NCI-H2107 treated with DMSO at 0.1 percent for 48 hours (cell line): ENCODE measurements at regions not wholly inside any gene's neighbourhood (a gene's known extent, or its start where the extent isn't known, plus 50 kb on each side); places are given as distances from the start of the nearest gene placed in this dataset.
A peak's percentile ranks its signal among the peaks of the same experiment; 100 is the strongest.
"Not testable (repeated sequence)": the region's sequence is repeated elsewhere in the genome, so short reads cannot be mapped to it uniquely, and the experiment has no call there.

Source experiments
- DNase-seq: peaks from one replicate; lab custom pipeline; 2025; ENCODE audit not compliant: unreplicated experiment; lab: John Stamatoyannopoulos, UW

GRCh38 chr11:109668973-109669634 is 247.1 kb downstream of the C11orf87 start:
- no peak for DNase-seq

GRCh38 chr11:109677231-109677630 is 255.2 kb downstream of the C11orf87 start:
- DNase-seq, result no peak

GRCh38 chr11:109677876-109678275 is 255.9 kb downstream of the C11orf87 start:
- DNase-seq, result no peak

DNA sequence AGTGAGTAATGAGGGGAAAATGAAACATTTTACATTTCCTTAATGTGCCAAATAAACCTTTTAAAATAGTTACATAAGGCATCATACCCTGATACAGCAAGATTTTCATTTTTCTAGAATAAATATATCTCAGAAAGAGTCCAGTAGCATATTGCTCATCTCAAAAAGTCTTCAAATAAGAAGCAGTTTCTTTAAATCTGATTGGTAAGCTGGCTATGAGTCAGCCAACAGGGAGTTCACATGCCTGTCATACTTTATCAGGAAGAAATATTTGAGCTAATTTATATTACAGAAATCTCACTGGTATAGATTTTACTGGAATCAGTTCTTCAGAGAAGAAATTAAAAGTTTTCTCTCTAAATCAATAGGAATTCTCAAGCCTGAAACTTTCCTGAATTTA is 258.1 kb downstream of the C11orf87 start:
- DNase-seq, result no peak

- not testable (repeated sequence) for DNase-seq
Observed at GRCh38 chr11:109682788-109683187, 260.8 kb downstream of the C11orf87 start.

DNA sequence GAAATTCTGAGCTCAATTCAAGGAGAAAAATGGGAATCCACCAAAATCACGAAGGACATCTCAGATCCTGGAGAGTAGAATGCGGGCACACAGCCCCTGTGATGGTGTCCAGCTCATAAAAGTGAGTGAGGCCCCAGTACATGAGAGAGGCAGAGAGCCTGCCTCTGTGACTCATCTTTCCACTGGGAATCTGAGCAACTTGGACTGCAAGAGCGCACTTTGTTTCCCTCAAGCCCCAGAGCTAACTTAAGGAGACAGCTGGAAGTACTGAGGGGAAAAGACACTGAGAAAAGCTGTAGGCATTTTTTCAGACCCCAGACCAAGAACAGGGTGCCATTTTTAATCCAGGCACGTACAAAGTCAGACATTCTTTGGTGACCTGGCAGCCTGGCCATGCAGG is 273.7 kb downstream of the C11orf87 start:
- no peak for DNase-seq

GRCh38 chr11:109696191-109696897 is 274.4 kb downstream of the C11orf87 start:
- no peak for DNase-seq

DNA sequence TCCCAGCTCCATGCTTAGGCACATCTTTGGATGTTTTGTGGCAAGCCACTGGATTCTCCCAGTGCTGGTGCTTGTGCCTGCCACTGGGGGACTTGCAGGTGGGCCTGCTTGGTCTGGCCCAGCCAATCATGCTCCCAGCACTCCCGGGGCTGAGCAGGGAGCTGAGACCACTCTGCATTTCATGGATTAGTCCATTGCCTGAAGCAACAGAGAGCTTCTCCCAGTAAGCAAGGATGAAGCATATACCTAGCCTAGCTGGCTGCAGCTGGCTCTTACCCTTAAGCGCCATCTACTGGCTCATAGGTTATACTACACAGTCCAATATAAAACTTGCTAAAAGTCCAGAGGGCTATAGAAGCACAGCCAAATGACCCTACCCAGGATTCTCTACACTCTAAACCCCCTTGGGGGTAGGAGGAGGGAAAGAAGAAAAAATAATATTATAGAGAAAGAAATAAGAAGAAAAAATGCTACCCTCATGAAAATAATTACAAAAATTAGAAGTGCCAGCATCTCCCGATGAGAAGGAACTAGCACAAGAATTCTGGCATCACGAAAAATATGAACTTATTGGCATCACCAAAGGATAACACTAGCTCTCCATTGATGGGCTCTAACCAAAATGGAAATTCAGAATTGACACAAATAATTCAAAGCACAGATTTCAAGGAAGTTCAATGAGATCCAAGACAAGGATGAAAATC is 275.3 kb downstream of the C11orf87 start:
- DNase-seq, result peak; percentile 20

DNA sequence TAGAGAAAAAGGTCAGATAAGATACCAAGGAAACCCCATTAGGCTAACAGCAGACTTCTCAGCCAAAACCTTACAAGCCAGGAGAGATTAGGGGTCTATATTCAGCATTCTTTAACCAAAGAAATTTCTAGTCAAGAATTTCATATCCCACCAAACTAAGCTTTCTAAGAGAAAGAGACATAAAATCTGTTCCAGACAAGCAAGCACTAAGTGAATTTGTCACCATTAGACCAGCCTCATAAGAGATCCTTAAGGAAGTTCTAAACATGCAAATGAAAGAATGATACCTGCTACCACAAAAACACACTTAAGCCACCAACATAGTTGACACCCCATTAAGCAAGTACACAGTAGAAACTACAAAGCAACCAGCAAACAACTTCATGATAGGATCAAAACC is 276.2 kb downstream of the C11orf87 start:
- no peak for DNase-seq

DNA sequence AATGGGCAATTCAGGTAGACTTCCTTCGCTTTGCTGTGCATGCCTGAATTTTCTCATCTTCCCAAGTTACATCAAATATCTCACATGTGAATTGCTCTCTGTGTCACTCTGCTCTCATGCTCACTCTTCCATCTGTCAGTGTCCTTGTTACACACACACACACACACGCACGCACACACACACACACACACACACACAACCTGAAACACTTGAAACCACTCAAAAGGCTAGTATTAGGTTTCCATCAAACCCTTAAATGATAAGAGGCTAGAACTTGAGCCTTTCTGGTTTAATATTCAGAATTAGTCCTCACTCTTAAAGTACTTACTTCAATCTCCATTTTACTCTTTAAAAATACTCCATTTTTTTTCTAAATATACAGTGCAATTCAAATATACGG is 282.4 kb downstream of the C11orf87 start:
- DNase-seq, result peak; percentile 59

GRCh38 chr11:109706945-109707344 is 285.0 kb downstream of the C11orf87 start:
- DNase-seq, result no peak

GRCh38 chr11:109707411-109707810 is 285.4 kb downstream of the C11orf87 start:
- no peak for DNase-seq

- no peak for DNase-seq
Observed at GRCh38 chr11:109708184-109708583, 286.2 kb downstream of the C11orf87 start.

DNA sequence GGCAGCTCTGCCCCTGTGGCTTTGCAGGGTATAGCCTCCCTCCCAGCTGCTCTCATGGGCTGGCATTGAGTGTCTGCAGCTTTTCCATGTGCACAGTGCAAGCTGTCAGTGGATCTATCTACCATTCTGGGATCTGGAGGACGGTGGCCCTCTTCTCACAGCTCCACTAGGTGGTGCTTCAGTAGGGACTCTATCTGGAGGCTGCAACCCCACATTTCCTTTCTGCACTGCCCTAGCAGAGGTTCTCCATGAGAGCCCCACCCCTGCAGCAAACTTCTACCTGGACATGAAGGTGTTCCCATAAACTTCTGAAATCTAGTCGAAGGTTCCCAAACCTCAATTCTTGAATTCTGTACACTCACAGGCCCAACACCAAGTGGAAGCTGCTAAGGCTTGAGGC is 292.5 kb downstream of the C11orf87 start:
- DNase-seq, result not testable (repeated sequence)

GRCh38 chr11:109715424-109715823 is 293.4 kb downstream of the C11orf87 start:
- not testable (repeated sequence) for DNase-seq

GRCh38 chr11:109726061-109726460 is 304.1 kb downstream of the C11orf87 start:
- no peak for DNase-seq

- no peak for DNase-seq
Observed at GRCh38 chr11:109728056-109728455, 306.1 kb downstream of the C11orf87 start.

GRCh38 chr11:109729761-109730160 is 307.8 kb downstream of the C11orf87 start:
- peak; percentile 62 for DNase-seq

GRCh38 chr11:109730669-109731068 is 308.7 kb downstream of the C11orf87 start:
- no peak for DNase-seq

DNA sequence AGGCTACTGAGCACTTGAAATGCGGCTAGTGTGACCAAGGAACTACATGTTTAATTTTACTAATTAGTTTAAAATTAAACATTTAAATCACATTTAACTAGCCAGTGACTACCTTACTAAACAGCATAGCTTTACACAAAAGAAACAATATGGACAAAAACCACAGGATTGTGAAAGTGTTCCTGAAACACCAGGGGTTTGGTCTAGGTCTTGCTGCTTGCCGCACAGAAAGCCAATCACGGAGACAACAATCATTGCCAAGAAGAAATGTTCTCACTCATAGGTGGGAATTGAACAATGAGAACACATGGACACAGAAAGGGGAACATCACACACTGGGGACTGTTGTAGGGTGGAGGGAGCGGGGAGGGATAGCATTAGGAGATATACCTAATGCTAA is 309.5 kb downstream of the C11orf87 start:
- no peak for DNase-seq

DNA sequence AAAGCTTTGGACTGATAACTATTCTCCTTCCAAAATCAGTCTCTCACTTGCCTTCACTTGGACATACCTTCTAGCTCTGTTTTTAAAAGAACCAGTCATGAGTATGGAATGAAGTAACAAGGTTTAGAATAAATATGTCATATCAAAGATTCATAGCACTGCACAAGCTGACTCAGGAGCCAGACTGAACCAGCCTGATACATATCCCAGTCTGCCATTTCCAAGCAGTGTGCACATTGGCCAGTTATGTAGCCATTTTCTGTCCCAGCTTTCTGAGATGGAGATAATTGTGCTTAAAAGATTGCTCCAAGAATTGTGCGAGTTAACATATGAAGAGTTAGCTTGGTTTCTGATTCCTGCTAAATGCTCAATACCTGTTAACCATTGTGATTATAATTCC is 311.3 kb downstream of the C11orf87 start:
- DNase-seq, result no peak

DNA sequence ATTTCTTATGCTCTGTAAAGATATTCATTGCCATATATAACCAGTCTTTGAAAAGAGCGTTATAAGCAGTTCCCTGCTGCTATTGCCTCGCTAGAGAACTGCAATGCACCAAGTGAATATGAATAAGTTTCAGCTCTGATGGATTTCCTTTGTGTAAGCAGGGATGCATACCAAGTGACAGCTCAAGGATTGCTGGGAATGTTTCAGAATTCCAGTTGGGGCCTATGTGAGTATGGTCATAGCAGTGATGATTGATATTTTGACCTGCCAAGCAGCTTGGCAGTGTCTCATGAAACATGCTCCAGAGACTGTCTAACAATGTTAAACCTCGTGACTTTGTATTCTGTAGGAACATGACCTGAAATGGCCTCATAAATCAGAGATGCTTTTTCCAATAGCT is 312.6 kb downstream of the C11orf87 start:
- DNase-seq, result no peak
